ENCODE measurements at regions not wholly inside any gene's neighbourhood (a gene's known extent, or its start where the extent isn't known, plus 50 kb on each side); places are given as distances from the start of the nearest gene placed in this dataset.

- no peak for DNase-seq (ENCODE audit: low read depth in 2 of 2)
Observed at GRCh38 chr1:203926025-203926540, 64.7 kb downstream of the SNRPE start.

GRCh38 chr1:203929741-203930309 lies 68.4 kb downstream of the SNRPE start:
- no peak for DNase-seq (ENCODE audit: low read depth in 2 of 2)

- no peak for DNase-seq (ENCODE audit: low read depth in 2 of 2)
Observed at GRCh38 chr1:203930342-203930741, 68.9 kb downstream of the SNRPE start.

GRCh38 chr1:203931953-203932352 lies 70.6 kb downstream of the SNRPE start:
- DNase-seq (ENCODE audit: low read depth in 2 of 2), result no peak

- no peak for DNase-seq (ENCODE audit: low read depth in 2 of 2)
Observed at GRCh38 chr1:203932556-203932955, 71.2 kb downstream of the SNRPE start.

GRCh38 chr1:203934027-203934426 lies 72.6 kb downstream of the SNRPE start:
- DNase-seq (ENCODE audit: low read depth in 2 of 2), result no peak

- DNase-seq (ENCODE audit: low read depth in 2 of 2), result no peak
Observed at GRCh38 chr1:203934651-203935050, 73.3 kb downstream of the SNRPE start.

GRCh38 chr1:203935321-203935720 lies 73.9 kb downstream of the SNRPE start:
- no peak for DNase-seq (ENCODE audit: low read depth in 2 of 2)

GRCh38 chr1:203937678-203938330 lies 76.4 kb downstream of the SNRPE start:
- DNase-seq (ENCODE audit: low read depth in 2 of 2), result no peak

GRCh38 chr1:203944651-203945404 lies 83.4 kb downstream of the SNRPE start:
- DNase-seq (ENCODE audit: low read depth in 2 of 2), result no peak

- DNase-seq (ENCODE audit: low read depth in 2 of 2), result no peak
Observed at GRCh38 chr1:203954293-203954692, 92.9 kb downstream of the SNRPE start.

GRCh38 chr1:203954788-203955552 lies 93.6 kb downstream of the SNRPE start:
- no peak for DNase-seq (ENCODE audit: low read depth in 2 of 2)

GRCh38 chr1:203968761-203969160 lies 104.2 kb upstream of the SOX13 start:
- no peak for DNase-seq (ENCODE audit: low read depth in 2 of 2)

GRCh38 chr1:203969846-203970245 lies 103.1 kb upstream of the SOX13 start:
- DNase-seq (ENCODE audit: low read depth in 2 of 2), result no peak

- no peak for DNase-seq (ENCODE audit: low read depth in 2 of 2)
Observed at GRCh38 chr1:203985044-203985443, 87.9 kb upstream of the SOX13 start.

GRCh38 chr1:203985676-203986075 lies 87.2 kb upstream of the SOX13 start:
- no peak for DNase-seq (ENCODE audit: low read depth in 2 of 2)

- DNase-seq (ENCODE audit: low read depth in 2 of 2), result no peak
Observed at GRCh38 chr1:203986887-203987461, 85.9 kb upstream of the SOX13 start.

GRCh38 chr1:203990118-203990517 lies 82.8 kb upstream of the SOX13 start:
- DNase-seq (ENCODE audit: low read depth in 2 of 2), result no peak

GRCh38 chr1:203992440-203992839 lies 80.5 kb upstream of the SOX13 start:
- DNase-seq (ENCODE audit: low read depth in 2 of 2), result no peak

- no peak for DNase-seq (ENCODE audit: low read depth in 2 of 2)
Observed at GRCh38 chr1:203993256-203993655, 79.7 kb upstream of the SOX13 start.

GRCh38 chr1:203995228-203995627 lies 77.7 kb upstream of the SOX13 start:
- DNase-seq (ENCODE audit: low read depth in 2 of 2), result no peak

- no peak for DNase-seq (ENCODE audit: low read depth in 2 of 2)
Observed at GRCh38 chr1:203996126-203996525, 76.8 kb upstream of the SOX13 start.

All from stimulated activated CD4-positive, alpha-beta T cell treated with anti-CD3 and anti-CD28 coated beads, Interleukin-15, amount 100 ng/mL, for 48 hours (primary cell).